ENCODE measurements at regions not wholly inside any gene's neighbourhood (a gene's known extent, or its start where the extent isn't known, plus 50 kb on each side); places are given as distances from the start of the nearest gene placed in this dataset.

- no peak overlapping the region for H4K8ac ChIP-seq (ENCODE audit: low read depth in 2 of 2, low read length in 2 of 2)
- no peak overlapping the region for H2BK20ac ChIP-seq (ENCODE audit: low read depth, low read length)
- no peaks in the 10 kb centered on the region for H4K20me1 ChIP-seq (ENCODE audit: insufficient read depth, low read length)
- H2AK9ac ChIP-seq (replicated peaks; ENCODE audit: low read depth, low read length, poor library complexity): no peak overlapping the region
- dilution Hi-C loops (cut with HindIII; ENCODE audit: low sequenced_read_pairs, unreplicated experiment): no loop called here
- no peak overlapping the region for H3K4me3 ChIP-seq (ENCODE audit: insufficient read depth, low read depth, low read length)
- H3K36me3 ChIP-seq (ENCODE audit: control insufficient read depth, insufficient read depth, low read length): no peaks in the 10 kb centered on the region
- no peak overlapping the region for H3K14ac ChIP-seq (replicated peaks; ENCODE audit: low read depth, low read length)
- CTCF ChIA-PET: no interaction called here
- H2BK120ac ChIP-seq (ENCODE audit: low read depth, low read length): no peak overlapping the region
- no peak overlapping the region for H4K5ac ChIP-seq (ENCODE audit: low read depth, low read length)
- WGBS, 2 experiments (ENCODE audit: extremely low coverage in 2 of 2, insufficient read length in 1 of 2): no CpG with 5 or more reads among the region's 1 CpG
- ATAC-seq (ENCODE audit: low read depth) (no peak), DNase-seq (no peak)
- no peak overlapping the region for H2BK5ac ChIP-seq (ENCODE audit: low read depth, low read length, poor library complexity, severe bottlenecking)
- no peak overlapping the region for H2BK15ac ChIP-seq (ENCODE audit: low read depth, low read length)
- H3K4me1 ChIP-seq (ENCODE audit: control insufficient read depth, insufficient read depth, low read length): no peaks in the 10 kb centered on the region
- no peak overlapping the region for H3K18ac ChIP-seq (ENCODE audit: low read depth, low read length)
- no peak overlapping the region for H4K91ac ChIP-seq (ENCODE audit: insufficient read depth, low read depth, low read length)
- H3K79me1 ChIP-seq (ENCODE audit: low read depth in 1 of 2, low read length in 2 of 2): no peaks in the 10 kb centered on the region
- TF ChIP-seq MXI1 (IDR thresholded peaks at IDR 0.05; ENCODE audit: borderline replicate concordance, low read depth, low read length) (no peak), CHD1 (IDR thresholded peaks at IDR 0.05; ENCODE audit: low read depth, low read length) (no peak), FOS (IDR thresholded peaks at IDR 0.05; ENCODE audit: low read depth, low read length) (no peak), CTCF (conservative IDR thresholded peaks at IDR 0.05; ENCODE audit: low read depth, low read length) (no peak), USF2 (IDR thresholded peaks at IDR 0.05; ENCODE audit: low read depth, low read length) (no peak), RFX5 (IDR thresholded peaks at IDR 0.05; ENCODE audit: low read depth, low read length) (no peak), MAZ (IDR thresholded peaks at IDR 0.05; ENCODE audit: borderline replicate concordance, low read depth, low read length) (no peak), NFE2L2 (IDR thresholded peaks at IDR 0.05; ENCODE audit: low read depth, low read length) (no peak), BHLHE40 (IDR thresholded peaks at IDR 0.05; ENCODE audit: low read depth, low read length) (no peak), POLR2A (IDR thresholded peaks at IDR 0.05; ENCODE audit: low read depth, low read length) (no peak), RAD21 (IDR thresholded peaks at IDR 0.05; ENCODE audit: low read length) (no peak)
- H3K27ac ChIP-seq (ENCODE audit: insufficient read depth, low read length): no peak overlapping the region
- H2AFZ ChIP-seq (replicated peaks; ENCODE audit: low read length, poor library complexity): no peak overlapping the region
- H3K4ac ChIP-seq (ENCODE audit: low read depth, low read length): no peak overlapping the region
- no peak overlapping the region for H3K23ac ChIP-seq (ENCODE audit: low read depth, low read length)
- H3K9ac ChIP-seq (ENCODE audit: low read depth, low read length): no peak overlapping the region
- H3K27me3 ChIP-seq (ENCODE audit: control insufficient read depth, insufficient read depth, low read length): no peaks in the 10 kb centered on the region
- H3K9me3 ChIP-seq (ENCODE audit: control insufficient read depth, insufficient read depth, low read length): peaks cover 7% of the 10 kb centered on the region
- H3K56ac ChIP-seq (ENCODE audit: extremely low read depth, insufficient read depth, low read length): no peak overlapping the region
- no peak overlapping the region for H2AK5ac ChIP-seq (ENCODE audit: low read depth, low read length)
- no peak overlapping the region for H3K4me2 ChIP-seq (ENCODE audit: low read depth, low read length)
- no peaks in the 10 kb centered on the region for H3K9me1 ChIP-seq (ENCODE audit: insufficient read depth, low read length)
- in situ Hi-C loops (cut with MboI; ENCODE audit: low sequenced_read_pairs): no loop called here
- intact Hi-C loops (cut with micrococcal nuclease): no loop called here
- no TSS peak for BruUV-seq (replicated peaks)
- POLR2A ChIA-PET (ENCODE audit: unreplicated experiment): no interaction called here
Observed at GRCh38 chr10:107971973-107972372, 807.5 kb upstream of the SORCS1 start.

Data from IMR-90 (cell line).